Skin epidermis (tissue), 12 donors: ENCODE measurements at regions not wholly inside any gene's neighbourhood (a gene's known extent, or its start where the extent isn't known, plus 50 kb on each side); places are given as distances from the start of the nearest gene placed in this dataset.
"Not testable (repeated sequence)": the region's sequence is repeated elsewhere in the genome, so short reads cannot be mapped to it uniquely, and the experiment has no call there.

Experiments used
- H3K27ac ChIP-seq, 21 experiments: fragments of 200-600 bp; sonication (generic) in 11 of 21; one replicate each; pipeline ENCODE4 v1.5.0; 2020; ENCODE audit warnings: mild to moderate bottlenecking in 3 of 21, inconsistent platforms in 2 of 21, moderate library complexity in 2 of 21
- H3K4me3 ChIP-seq, 7 experiments: fragments of 200-600 bp; sonication (generic) in 2 of 7; one replicate each; pipeline ENCODE4 v1.5.0; 2020; ENCODE audit warnings: inconsistent platforms in 2 of 7, mild to moderate bottlenecking in 2 of 7, moderate library complexity in 1 of 7

DNA sequence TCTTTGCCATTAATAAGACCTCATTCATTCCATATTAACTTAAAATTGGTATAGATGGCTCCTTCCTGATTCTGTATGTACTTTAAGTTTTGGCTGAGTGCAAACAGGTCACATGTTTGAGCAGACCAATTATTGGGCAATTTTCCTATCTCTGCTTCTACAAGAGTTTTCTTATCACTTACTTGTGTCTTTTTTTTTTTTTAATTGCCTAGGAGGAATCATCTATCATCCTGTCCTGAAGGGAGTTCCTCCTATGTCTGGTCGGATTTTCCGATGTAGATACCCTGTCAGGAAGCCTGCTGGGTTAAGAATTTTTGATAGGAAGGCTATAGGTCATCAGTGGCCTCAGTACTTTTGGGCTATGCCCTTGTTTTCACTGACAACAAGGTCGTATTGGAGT lies 268.0 kb downstream of the RPS4Y2 start:
- Histone ChIP-seq H3K4me3 (no peak overlapping the region), H3K27ac (no peak overlapping the region)

- H3K27ac ChIP-seq = no peak overlapping the region
- no peak overlapping the region for H3K4me3 ChIP-seq
These were observed 272.6 kb downstream of the RPS4Y2 start for GRCh38 chrY:21028506-21028905.

- H3K27ac ChIP-seq = no peak overlapping the region
- H3K4me3 ChIP-seq = no peak overlapping the region
These were observed 277.5 kb downstream of the RPS4Y2 start for GRCh38 chrY:21033363-21033762.

- Histone ChIP-seq H3K27ac (no peak overlapping the region), H3K4me3 (no peak overlapping the region)
These were observed 278.5 kb downstream of the RPS4Y2 start for GRCh38 chrY:21034151-21035061.

GRCh38 chrY:21037398-21037797 lies 281.5 kb downstream of the RPS4Y2 start:
- H3K4me3 ChIP-seq, H3K27ac ChIP-seq: not testable (repeated sequence)

DNA sequence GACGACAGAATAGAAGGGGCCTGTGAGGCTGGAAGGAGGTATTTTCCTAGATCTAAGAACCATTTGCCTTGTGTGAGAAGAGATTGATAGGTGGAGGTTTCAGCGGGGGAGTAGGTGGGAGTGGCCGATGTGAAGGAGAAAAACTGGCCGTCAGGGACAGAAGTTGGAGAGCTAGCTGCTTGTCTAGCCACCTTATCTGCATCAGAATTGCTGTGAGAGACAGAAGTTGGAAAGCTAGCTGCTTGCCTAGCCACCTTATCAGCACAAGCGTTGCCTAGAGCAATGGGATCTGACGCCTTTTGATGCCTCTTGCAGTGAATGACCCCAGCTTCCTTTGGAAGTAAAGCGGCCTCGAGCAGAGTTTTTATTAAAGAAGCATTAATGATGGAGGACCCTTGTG lies 283.9 kb downstream of the RPS4Y2 start:
- no peak overlapping the region for H3K4me3 ChIP-seq

DNA sequence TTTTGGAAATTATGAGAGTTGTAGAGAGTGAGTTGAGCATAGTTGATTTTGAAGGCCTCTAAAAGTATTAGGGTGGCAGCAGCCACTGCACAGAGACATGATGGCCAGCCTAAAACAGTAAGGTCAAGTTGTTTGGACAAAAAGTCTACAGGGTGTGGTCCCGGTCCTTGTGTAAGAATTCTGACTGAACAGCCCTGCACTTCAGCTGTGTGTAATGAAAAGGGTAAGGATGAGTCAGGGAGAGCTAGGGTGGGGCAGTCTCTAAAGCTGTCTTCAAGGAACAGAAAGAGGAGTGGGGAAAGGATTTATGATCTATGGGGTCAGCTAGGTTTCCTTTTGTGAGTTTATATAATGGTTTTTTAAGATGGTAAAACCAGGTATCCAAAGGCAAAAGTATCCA lies 284.8 kb downstream of the RPS4Y2 start:
- H3K27ac ChIP-seq, H3K4me3 ChIP-seq: not testable (repeated sequence)

More for the DNA sequence above, 283.9 kb downstream of the RPS4Y2 start:
- no peak overlapping the region for H3K27ac ChIP-seq

- no peak overlapping the region for H3K4me3 ChIP-seq
- H3K27ac ChIP-seq = no peak overlapping the region
These were observed 317.2 kb downstream of the RPS4Y2 start for GRCh38 chrY:21073079-21073478.

DNA sequence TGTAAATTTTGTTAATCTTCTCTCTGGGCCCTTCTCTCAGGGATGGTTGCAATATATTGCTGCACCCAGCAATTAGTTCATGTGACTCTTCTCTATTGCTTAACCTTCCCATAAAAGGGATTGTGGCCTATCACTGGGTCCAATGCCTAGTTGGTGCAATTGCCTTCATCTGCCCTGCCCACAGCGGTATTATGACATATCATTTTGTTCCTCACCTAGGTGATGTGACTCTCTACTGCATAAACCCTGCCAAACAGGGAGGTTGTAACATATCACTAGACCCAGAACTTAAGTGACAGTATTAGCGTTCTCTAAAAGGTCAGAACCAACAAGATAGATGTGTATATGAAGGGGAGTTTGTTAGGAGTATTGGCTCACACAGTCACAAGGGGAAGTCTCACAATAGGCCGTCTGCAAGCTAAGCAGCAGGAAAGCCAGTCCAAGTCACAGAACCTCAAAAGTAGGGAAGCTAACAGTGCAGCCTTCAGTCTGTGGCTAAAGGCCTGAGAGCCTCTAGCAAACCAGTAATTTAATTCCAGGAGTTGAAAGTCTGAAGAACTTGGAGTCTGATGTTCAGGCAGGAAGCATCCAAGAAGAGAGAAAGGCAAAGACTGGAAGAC lies 317.8 kb downstream of the RPS4Y2 start:
- peak overlapping the region in 1 of 21 experiments; percentile 6 for H3K27ac ChIP-seq
- no peak overlapping the region for H3K4me3 ChIP-seq

- Histone ChIP-seq H3K27ac (no peak overlapping the region), H3K4me3 (no peak overlapping the region)
These were observed 319.8 kb downstream of the RPS4Y2 start for GRCh38 chrY:21075658-21076057.

DNA sequence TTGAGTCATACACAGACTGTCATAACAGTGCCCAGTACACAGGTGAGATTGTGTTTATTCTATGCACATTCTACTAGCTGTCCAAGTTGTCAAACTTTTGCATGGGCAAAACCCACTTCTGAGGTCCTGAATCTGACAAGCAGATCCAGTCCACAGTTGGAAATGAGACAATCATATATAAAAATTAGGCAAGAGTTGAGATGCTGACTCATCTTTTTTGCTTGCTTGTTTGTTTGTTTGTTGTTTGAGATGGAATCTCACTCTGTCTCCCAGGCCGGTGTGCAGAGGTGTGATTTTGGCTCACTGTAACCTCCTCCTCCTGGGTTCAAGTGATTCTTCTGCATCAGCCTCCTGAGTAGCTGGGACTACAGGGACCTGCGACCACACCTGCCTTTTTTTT lies 323.8 kb downstream of the RPS4Y2 start:
- H3K27ac ChIP-seq = no peak overlapping the region

DNA sequence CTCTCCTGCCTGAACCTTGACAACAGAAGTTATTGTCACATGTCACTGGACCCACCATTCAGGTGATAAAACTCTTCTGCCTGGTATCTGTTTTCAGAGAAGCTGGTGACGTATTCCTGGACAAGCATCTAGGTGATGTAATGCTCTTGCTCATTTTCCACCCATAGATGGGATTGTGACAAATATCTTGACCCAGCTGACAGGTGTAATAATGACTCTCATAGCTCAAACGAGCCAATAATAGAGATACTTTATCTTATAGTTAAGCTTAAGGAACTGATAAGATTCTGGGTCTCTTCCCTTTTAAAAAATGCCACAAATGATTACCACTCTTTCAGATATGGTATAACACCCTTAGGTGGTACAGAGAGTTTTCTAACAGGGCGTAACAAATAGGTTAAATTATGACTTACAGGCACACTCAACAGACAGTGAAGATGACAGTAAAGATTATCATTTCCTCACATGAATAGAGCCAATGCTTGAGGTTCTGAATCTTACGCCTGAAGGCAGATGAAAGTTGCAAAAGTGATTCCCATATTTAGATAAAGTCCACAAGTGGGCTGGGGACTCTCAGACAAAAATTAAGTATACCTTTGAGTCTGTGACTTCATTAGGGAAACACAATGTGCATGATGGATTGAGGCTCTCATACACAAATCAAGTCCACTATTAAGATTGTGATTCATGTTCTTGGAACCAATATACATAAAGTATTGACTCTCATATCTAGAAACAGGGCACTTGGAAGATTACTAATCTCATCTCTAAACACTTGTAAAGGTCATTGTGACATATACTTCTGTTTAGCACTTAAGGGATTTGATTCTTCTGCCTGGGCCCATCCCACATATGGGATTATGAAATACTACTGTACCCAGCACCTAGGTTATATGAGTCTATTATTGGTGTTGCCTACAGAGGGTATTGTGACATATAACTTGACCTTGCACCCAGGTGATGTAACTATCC lies 326.0 kb downstream of the RPS4Y2 start:
- H3K27ac ChIP-seq = no peak overlapping the region
- no peak overlapping the region for H3K4me3 ChIP-seq

More for the DNA sequence above, 323.8 kb downstream of the RPS4Y2 start:
- H3K4me3 ChIP-seq = no peak overlapping the region

- no peak overlapping the region for H3K4me3 ChIP-seq
- no peak overlapping the region for H3K27ac ChIP-seq
These were observed 326.7 kb downstream of the RPS4Y2 start for GRCh38 chrY:21082639-21083038.

GRCh38 chrY:21091909-21092308 lies 336.0 kb downstream of the RPS4Y2 start:
- no peak overlapping the region for H3K27ac ChIP-seq
- H3K4me3 ChIP-seq = no peak overlapping the region

DNA sequence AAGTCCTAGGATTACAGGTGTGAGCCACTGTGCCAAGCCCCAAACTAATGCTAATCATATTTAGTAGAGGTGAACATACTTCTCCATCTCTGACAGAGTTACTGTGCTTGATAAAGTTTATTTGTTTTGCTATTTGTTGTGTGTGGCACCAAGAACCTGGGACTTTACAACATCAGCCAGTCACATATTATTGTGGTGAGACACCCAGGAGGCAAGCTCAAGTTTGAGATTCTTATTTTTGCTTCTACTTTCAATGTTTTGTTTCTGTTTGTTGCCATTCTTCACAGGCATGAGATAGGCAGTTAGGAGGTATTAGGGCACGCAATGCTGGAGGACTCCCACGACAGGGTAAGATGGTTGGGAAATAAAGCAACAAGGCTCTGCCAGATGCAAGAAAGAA lies 346.6 kb downstream of the RPS4Y2 start:
- Histone ChIP-seq H3K27ac (no peak overlapping the region), H3K4me3 (no peak overlapping the region)

DNA sequence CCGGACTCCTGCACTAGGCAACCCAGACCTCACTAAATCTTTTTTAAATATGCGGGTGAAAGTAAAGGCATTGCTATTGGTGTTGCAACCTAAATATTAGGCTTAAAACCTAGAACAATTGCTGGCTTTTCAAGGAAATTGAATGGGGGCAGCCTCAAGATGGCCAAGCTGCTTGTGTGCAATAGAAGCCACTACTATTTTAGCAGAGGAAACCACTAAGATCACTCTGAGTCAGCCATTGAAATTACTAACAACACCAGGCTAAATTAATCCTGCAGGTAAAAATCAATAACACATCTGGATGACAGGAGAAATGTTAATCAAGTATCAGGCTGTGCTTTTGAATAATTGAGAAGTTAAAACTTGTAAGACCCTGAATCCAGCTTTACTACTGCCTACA lies 348.0 kb downstream of the RPS4Y2 start:
- H3K27ac ChIP-seq = no peak overlapping the region
- no peak overlapping the region for H3K4me3 ChIP-seq

- H3K27ac ChIP-seq = no peak overlapping the region
- no peak overlapping the region for H3K4me3 ChIP-seq
These were observed 349.6 kb downstream of the RPS4Y2 start for GRCh38 chrY:21105529-21105928.

DNA sequence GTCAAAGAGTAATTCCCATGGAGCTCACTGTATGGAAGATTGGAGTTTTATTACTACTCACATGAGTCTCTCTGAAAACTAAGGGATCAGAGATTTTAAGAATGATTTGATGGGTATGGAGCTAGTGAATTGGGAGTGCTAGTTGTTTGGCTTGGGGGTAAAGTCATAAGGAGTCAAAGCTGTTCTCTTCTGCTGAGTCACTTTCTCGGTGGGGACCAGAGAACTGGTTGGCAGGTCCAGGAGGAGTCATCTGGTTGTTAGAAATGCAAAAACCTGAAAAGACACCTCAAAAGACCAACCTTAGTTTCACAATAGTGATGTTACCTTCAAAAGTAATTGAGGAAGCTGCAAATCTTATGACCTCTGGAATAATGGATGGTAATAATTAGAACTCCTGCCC lies 355.4 kb downstream of the RPS4Y2 start:
- Histone ChIP-seq H3K27ac (no peak overlapping the region), H3K4me3 (no peak overlapping the region)

- no peak overlapping the region for H3K27ac ChIP-seq
- no peak overlapping the region for H3K4me3 ChIP-seq
These were observed 365.2 kb downstream of the RPS4Y2 start for GRCh38 chrY:21121065-21121464.

DNA sequence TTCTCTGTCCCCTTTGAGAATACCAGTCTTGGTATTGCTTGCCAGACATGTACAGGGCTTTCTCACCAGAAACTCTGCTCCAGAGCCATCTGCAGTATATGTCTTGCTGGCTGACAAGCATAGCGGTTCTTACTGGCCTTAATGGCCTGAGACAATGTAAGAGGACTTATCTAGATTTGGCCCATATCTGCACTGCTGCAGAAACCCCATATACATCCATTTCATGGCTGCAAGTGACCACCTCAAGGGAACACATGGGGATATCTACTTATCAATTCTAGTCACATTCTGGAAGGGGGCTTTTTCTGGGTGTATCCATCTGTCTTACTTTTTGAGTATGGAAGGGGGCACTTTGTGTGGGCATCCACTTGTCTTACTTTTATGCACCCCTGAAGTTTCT lies 375.5 kb upstream of the RBMY1B start:
- no peak overlapping the region for H3K4me3 ChIP-seq
- H3K27ac ChIP-seq = no peak overlapping the region
